Colonic mucosa (tissue), 4 donors: ENCODE measurements at regions not wholly inside any gene's neighbourhood (a gene's known extent, or its start where the extent isn't known, plus 50 kb on each side); places are given as distances from the start of the nearest gene placed in this dataset.

Experiments
- DNase-seq: peaks from one replicate; pipeline ENCODE4 v3.0.0-alpha.2; 2020
- H3K27ac ChIP-seq: fragments of 200-600 bp; one replicate; pipeline ENCODE4 v1.8.0; 2021
- H3K27me3 ChIP-seq: fragments of 200-600 bp; one replicate; pipeline ENCODE4 v1.8.0; 2021
- H3K36me3 ChIP-seq: fragments of 200-600 bp; one replicate; pipeline ENCODE4 v1.8.0; 2021
- H3K4me1 ChIP-seq: fragments of 200-600 bp; one replicate; pipeline ENCODE4 v1.8.0; 2021; ENCODE audit warnings: mild to moderate bottlenecking
- H3K4me3 ChIP-seq: fragments of 200-600 bp; one replicate; pipeline ENCODE4 v1.8.0; 2021
- H3K9ac ChIP-seq, 2 donors: one replicate each; pipeline ENCODE4 v1.7.0; 2013; ENCODE audit warnings: control low read depth in 2 of 2, low read depth in 2 of 2, low read length in 2 of 2
- H3K9me3 ChIP-seq: fragments of 200-600 bp; one replicate; pipeline ENCODE4 v1.8.0; 2021
- intact Hi-C: fragments of 100-400 bp; cut with DNase I; formaldehyde crosslinking; loops from one replicate; pipeline ENCODE4 v1.14.1; 2022
- TF ChIP-seq, protein P1 (sequence below): fragments of 200-600 bp; IDR thresholded peaks from one replicate; pipeline ENCODE4 v1.8.0; 2022; ENCODE audit warnings: antibody characterized with exemption, mild to moderate bottlenecking
- donor health status: healthy.
- donor health status: DM: no; HTN: no; CAD: no.
- donor health status: DM: no; HTN: no; CAD: no.

DNA sequence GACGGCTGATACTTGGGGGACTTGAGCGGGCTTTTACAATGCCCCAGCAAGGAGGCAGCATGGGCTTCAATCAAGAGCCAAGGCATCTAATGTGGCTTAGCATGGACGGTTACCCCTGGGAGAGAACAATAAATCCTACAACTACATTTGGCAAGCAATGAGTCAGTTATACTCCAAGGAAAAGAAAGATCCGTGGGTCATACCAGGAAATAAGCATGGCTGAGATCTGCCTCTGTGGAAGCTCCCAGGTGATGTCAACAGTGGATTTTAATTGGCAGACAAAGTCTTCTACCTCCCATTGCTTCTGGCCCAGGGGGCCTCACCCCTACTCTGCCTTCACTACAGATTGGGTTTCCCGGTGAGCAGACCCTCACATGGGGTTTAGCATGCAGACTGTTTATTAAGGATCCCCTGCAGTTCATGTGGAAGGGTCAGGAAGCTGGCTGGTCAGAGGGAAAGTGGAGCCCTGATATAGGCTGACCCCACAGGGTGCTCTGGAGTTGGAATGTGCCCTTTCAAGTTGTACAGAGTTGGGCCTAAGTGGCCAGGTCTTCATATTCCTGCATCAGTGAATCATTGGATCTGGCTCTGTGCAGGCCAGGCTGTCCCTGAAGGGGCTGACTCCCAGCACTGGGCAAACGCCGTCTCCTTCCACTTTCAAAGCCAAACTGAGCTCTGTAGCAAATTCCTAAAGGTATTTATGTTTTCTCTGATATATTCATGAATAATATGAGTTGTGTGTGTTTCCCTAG lies 91.3 kb upstream of the GGTLC1 start:
- no peaks in the 10 kb centered on the region for H3K36me3 ChIP-seq
- H3K4me1 ChIP-seq: no peaks in the 10 kb centered on the region
- H3K4me3 ChIP-seq: no peak overlapping the region
- H3K9me3 ChIP-seq: no peaks in the 10 kb centered on the region
- H3K27ac ChIP-seq: no peak overlapping the region
- no peak overlapping the region for H3K9ac ChIP-seq
- no peak for DNase-seq
- intact Hi-C loops: no loop called here
- TF ChIP-seq, protein P1, sequence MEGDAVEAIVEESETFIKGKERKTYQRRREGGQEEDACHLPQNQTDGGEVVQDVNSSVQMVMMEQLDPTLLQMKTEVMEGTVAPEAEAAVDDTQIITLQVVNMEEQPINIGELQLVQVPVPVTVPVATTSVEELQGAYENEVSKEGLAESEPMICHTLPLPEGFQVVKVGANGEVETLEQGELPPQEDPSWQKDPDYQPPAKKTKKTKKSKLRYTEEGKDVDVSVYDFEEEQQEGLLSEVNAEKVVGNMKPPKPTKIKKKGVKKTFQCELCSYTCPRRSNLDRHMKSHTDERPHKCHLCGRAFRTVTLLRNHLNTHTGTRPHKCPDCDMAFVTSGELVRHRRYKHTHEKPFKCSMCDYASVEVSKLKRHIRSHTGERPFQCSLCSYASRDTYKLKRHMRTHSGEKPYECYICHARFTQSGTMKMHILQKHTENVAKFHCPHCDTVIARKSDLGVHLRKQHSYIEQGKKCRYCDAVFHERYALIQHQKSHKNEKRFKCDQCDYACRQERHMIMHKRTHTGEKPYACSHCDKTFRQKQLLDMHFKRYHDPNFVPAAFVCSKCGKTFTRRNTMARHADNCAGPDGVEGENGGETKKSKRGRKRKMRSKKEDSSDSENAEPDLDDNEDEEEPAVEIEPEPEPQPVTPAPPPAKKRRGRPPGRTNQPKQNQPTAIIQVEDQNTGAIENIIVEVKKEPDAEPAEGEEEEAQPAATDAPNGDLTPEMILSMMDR: no peak
- no peaks in the 10 kb centered on the region for H3K27me3 ChIP-seq

DNA sequence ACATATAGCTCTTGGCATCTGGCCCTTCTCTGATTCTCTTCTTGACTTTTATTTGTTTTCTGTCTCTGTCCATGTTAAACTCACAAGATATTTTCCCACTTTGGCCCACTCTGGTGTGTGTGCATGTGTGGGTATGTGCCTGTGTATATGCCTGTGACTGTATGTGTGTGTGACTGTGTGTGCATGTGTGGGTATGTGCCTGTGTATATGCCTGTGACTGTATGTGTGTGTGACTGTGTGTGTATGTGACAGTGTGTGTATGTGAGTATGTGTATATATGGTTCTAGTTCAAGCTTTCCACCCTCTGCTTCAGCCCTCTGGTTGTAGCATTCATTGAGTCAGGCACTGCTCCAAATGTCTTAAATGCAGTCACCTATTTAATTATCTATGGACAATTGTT lies 88.6 kb upstream of the GGTLC1 start:
- intact Hi-C loops: no loop called here
- Histone ChIP-seq H3K27me3 (no peaks in the 10 kb centered on the region), H3K9ac (no peak overlapping the region), H3K27ac (no peak overlapping the region), H3K4me1 (no peaks in the 10 kb centered on the region), H3K9me3 (no peaks in the 10 kb centered on the region), H3K36me3 (no peaks in the 10 kb centered on the region), H3K4me3 (no peak overlapping the region)
- TF ChIP-seq, protein P1: no peak
- DNase-seq: no peak

DNA sequence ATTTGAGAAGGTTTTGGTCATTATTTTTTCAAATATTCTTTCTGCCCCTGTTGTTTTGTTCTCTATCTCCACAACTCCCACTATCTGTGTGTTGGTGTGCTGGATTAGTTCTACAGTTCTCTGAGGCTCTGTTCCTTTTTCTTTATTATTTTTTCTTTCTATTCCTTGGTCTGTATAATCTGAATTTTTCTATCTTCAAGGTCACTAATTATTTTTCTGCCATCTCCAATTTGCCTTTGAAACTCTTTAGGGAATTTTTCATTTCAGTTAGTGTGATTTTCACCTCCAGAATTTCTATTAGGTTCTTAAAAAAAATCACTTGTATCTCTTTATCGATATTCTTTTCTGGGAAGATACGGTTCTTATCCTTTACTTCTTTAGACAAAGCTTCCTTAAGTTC lies 82.1 kb upstream of the GGTLC1 start:
- Histone ChIP-seq H3K9ac (no peak overlapping the region), H3K4me1 (no peaks in the 10 kb centered on the region), H3K4me3 (no peak overlapping the region), H3K9me3 (no peaks in the 10 kb centered on the region), H3K27ac (no peak overlapping the region), H3K36me3 (no peaks in the 10 kb centered on the region), H3K27me3 (no peaks in the 10 kb centered on the region)
- intact Hi-C loops: no loop called here
- no peak for DNase-seq
- TF ChIP-seq, protein P1: no peak

DNA sequence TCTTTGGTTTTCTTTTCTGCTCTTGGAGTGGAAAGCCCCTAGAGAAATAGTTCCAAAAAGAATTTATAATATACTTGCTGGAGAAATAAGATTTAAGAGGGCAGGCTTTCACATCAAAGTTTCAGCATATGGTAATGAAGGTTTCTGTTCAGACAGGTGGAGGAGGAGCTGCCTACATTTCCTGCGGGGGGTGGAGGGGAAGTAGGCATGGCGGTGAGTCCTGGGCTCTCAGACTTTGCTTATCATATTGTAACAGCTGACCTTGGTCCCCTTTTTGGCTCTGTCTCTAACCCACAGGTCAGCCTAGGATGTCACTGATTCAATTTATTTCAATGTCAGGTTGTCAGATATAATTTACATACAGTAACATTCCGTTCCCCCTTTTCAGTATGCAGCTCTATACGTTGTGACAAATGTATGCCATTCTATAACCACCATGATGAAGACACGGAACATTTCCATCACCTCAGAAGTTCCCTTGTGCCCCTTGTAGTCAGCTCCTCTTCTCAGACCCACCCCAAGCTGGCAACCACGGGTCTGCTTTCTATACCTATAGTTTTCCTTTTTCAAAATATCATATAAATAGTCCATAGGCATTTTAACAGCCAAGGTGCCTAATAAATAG lies 77.6 kb upstream of the GGTLC1 start:
- Histone ChIP-seq H3K36me3 (no peaks in the 10 kb centered on the region), H3K27ac (no peak overlapping the region), H3K4me1 (no peaks in the 10 kb centered on the region), H3K4me3 (no peak overlapping the region), H3K27me3 (no peaks in the 10 kb centered on the region), H3K9me3 (no peaks in the 10 kb centered on the region), H3K9ac (no peak overlapping the region)
- intact Hi-C loops: no loop called here
- TF ChIP-seq, protein P1: no peak
- DNase-seq: no peak

DNA sequence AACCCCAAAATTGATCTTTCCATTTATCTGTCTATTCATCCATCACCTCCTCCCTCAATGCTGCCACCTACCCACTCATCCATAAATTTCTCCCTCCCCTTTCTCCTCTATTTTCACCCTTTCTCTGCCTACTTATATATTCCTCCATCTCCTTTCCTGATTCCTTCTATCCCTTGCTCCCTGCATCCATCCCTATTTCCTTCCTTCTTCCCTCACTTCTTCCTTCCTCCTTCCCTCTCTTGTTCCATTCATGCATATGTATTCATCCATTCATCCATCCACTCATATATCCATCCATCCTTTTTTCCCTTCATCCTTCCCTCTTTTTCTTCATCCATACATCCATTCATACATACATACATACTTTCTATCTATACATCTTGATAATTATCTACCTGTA lies 76.3 kb upstream of the GGTLC1 start:
- intact Hi-C loops: no loop called here

More for the DNA sequence above, 76.3 kb upstream of the GGTLC1 start:
- TF ChIP-seq, protein P1: no peak
- Histone ChIP-seq H3K4me3 (no peak overlapping the region), H3K9ac (no peak overlapping the region), H3K36me3 (no peaks in the 10 kb centered on the region), H3K4me1 (no peaks in the 10 kb centered on the region), H3K27me3 (no peaks in the 10 kb centered on the region), H3K27ac (no peak overlapping the region), H3K9me3 (no peaks in the 10 kb centered on the region)
- no peak for DNase-seq
